HG02798 (cell line): ENCODE measurements at regions not wholly inside any gene's neighbourhood (a gene's known extent, or its start where the extent isn't known, plus 50 kb on each side); places are given as distances from the start of the nearest gene placed in this dataset.

Experiments used
- ATAC-seq: cut with Tn5 transposase; IDR thresholded peaks from one replicate; pipeline ENCODE4 v1.9.1; 2021; ENCODE audit warnings: mild to moderate bottlenecking; ENCODE audit not compliant: unreplicated experiment, poor library complexity

DNA sequence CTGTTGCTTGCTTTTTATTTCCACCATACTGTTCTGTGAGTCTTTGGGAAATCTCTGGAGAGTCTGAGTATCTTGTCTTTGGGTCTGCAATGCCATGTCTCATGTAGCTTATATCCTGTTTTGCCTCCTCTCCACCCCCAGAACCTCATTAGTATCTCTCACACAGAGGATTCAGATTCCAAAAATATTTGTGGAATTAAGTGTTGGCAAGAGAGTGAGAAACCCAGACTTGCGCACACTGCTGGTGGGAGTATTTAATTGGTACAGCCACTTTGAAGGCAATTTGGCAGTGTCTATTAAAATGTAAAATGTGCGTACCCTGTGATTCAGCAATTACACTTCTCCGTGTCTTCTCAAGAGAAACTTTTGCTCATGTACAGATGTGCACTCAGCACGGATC lies 68.6 kb downstream of the ZNF621 start:
- no peak for ATAC-seq

DNA sequence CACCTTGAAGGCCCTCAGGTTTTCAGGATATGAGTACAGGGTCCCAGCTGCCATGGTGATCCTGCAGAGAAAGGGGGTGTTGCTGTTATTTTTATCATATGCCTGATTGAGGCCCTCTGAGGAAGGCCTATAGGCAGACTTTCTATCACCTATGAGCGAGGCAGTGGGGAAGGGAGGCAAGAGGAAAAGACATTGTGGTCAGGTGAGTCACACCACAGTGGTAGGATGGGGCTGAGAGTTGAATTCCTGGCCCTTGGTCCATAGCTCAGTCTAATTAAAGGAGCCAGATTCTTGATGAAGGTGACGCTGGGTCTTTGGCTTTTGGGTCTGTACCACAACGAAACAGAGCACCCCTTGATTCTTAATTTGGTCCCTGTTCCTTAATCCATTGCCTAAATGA lies 72.7 kb downstream of the ZNF621 start:
- ATAC-seq: no peak

DNA sequence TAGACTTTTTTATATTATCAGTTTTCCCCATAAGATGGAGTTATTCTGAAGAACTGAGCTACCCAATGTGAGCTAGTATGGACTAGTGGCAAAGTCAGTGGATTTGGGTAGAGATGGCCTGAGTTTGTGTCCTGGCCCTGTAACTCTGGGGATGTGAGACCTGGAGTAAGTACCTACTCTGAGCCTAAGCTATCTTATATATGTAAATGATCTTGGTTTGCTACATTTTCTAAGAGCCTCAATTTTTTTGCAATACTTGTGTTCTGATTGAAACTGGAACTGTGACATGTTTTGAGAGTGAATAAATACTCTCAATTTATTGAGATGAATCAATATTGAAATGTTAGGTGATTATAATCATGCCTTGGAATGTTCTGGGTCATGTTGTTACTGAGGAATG lies 73.6 kb downstream of the ZNF621 start:
- ATAC-seq: no peak

DNA sequence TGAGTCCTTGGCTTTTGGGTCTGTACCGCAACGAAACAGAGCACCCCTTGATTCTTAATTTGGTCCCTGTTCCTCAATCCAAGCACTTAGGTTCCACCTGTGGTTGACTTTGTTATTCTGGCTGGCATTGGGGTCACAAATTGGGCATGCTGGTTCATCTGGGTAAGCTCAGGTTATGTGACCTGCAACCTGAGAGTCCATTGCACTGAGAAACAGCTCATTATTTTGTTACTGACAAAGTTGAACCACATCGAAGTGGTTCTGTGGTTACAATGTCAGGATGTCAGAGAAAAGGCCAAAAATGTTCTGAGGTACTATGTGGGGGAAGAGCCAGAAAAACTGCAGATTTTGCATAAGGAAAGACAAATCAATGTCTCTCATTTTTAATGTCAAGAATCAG lies 74.2 kb downstream of the ZNF621 start:
- no peak for ATAC-seq

DNA sequence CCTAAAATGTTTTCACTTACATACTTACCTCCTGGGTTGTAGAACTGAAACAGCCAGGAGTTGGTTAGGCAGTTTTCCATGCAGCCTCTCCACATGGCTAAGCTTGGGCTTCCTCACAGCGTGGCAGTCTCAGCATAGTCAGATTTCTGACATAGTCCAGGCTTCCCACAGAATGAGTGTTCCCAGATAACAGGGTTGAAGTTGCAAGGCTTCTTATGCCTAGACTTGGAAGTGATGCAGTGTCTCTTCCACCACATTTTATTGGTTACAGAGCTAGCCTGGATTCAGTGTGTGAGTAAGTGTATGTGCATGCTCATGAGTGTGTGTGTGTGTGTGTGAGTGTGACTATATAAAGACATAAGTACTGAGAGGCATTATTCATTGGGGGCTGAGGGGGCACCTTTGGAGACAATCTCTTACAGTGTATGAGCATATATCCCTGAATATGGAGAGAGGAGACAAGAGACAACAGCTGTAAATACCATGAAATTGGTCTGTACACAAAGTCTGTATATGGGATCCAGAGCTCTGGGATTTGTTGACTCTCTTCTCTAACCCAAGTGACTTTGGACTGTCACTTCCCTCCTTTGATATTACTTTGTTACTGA lies 78.1 kb downstream of the ZNF621 start:
- no peak for ATAC-seq

DNA sequence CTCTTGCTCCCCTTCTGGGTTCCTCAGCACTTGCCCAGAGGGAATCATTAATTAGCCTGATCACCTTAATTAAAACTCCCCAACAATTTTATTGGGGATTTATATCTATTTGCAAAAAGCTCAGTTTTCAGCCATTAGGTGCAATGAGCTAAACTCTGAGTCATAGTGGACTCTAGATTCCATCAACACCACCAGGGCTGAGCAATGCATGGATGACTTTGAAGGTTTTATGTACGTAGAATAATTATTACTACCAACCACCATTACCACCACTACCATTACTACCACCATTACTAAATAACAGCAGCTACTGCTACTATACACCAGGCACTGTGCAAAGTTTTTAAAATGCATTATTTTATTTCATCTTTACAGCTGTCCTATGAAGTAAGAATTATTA lies 81.2 kb downstream of the ZNF621 start:
- no peak for ATAC-seq

DNA sequence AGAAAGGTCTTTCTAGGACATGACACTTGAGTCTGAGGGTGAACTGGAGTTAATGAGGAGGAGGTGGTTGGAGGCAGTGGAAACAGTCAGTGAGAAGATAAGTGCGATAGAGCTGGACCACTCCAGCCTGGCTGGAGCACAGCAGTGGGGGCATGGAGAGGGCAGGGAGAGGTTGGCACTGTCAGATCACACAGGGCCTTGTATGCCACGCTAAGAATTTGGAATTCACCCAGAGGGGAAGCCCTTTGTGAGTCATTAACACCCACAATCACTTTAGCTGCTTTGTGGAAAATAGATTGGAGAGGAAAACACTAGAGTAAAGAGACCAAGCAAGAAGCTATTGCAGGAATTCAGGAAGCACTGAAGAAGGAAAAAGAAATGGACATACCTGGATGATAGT lies 83.3 kb downstream of the ZNF621 start:
- no peak for ATAC-seq

DNA sequence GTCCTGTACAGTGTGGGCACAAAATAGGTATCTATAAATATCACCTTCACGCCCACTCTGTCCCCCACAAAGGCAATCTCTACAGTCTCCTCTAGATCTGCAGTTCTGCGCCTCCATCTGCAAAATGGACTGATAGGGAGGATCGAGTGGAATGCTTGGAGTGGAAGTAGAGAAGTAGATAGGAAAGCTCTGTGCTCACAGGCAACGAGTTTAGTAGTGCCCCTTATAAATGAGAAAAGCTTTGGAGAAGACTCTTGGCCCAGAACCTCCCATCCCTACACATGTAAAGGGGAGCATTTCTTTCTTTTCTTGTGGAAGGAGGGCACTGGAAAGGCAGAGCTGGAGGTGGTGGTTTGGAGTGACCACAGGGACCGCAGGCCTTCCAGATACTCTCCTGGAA lies 88.5 kb downstream of the ZNF621 start:
- ATAC-seq: no peak

DNA sequence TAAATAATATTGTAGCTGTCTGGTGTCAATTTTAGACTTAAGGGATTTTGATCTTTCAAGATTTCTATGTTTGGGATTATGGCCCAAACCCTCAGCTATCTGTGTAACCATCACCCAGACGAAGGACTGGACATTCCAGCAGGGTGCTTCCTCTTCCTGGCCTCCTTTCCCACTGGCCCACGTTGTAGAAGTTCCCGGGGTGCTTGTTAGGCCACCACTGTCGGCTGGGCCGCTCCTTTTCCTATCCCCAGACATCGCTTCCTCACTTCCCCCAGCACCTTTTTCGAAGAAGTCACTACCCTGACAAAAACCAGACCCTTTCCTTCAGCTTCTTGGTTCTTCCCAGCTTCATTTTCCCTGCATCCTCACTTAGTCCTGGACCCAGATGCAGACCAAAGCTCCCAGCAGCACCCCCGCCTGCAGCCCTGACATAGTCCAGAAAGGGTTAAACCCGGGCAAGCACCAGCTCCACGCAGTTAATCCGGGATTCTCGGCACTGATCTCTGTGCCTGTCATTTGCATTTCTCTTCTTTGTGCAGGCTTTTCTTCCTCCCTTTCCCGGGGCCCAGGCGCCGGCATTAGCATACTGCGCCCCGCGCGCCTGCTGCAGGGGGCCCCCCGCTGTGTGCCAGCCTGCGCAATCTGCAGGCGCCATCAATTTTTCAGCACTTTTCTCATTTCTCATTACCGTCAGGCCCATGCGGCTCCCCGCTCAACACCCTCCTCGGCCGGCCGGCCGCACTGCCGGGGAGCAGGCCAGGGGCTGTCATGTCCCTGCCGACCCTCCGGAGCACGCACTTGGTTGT lies 90.6 kb downstream of the ZNF621 start:
- no peak for ATAC-seq

DNA sequence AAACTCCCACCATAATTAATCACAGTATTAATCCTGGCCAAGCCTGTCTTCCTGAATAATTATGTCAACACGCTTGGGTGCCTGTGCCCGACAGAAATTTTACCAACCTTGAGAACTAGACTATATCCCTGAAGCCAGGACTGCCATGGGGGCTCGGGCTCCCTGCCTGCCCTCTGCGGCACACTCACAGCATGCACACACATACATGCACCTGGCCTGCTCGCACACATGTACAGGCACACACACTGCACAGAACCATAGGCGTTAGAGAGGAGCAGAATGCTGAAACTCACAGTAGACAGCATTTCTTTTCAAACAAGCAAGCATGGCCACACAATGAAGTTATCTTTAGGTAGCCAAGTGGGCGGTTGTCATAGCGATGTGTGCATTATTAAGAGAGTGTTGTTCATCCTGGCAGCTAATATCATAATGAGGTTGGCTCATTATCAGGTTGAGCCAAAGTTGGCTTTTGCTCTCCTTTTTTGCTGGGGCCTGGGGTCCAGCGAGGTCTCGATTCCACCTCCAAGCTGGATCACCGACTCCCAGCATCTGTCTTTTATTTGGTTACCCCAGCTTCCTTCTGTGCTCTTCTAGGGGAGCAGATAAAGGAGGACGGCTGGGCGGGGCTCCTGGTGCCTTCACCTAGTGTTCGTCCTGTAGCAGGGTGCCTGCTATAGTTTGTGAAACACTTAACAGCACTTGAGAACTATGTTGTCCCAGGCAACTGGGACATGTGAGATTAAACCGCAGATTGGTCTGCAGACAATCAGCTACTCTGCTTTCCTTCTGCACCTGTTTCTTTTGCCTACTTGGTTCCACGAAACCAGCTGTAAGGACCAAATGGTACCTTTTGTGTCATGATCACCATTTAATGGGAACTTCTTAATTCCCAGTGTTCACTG lies 91.4 kb downstream of the ZNF621 start:
- no peak for ATAC-seq

DNA sequence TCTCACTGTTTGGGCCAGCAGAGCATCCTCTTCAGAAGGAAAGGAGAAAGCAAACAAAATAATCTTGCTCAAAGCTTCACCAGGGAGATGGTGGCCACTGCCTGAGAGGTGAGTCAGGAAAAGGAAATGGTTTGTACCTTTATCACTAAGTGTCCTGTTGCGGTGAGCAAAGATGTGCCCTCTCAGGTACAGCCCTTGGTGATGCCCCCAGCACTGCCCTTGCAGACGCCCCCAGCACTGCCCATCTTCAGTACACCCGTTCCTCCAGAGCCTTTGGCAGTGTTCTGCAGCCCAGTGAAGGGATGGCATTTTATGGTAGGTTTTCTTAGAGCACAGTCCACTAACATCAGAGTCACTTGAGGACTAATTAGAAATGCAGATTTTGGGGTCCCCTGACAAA lies 92.3 kb downstream of the ZNF621 start:
- ATAC-seq: no peak

DNA sequence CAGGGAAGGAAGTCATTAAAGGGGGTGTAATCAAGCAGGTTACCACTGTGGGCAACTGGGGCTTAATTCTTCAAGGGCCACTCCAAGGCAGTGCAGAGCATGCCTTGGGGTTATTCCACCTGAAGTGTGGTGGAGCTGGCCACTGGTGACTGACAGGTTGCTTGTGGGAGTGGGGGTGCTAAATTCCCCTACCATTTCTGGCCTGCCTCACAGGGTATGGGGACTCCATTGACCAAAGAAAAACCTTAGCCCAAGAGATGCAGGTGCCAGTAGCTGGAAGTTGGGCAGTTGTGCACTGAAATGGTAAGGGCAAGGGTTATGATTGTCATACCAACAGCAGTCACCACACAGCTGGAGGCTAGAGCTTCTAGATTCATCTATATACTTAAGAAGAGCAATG lies 93.4 kb downstream of the ZNF621 start:
- no peak for ATAC-seq

DNA sequence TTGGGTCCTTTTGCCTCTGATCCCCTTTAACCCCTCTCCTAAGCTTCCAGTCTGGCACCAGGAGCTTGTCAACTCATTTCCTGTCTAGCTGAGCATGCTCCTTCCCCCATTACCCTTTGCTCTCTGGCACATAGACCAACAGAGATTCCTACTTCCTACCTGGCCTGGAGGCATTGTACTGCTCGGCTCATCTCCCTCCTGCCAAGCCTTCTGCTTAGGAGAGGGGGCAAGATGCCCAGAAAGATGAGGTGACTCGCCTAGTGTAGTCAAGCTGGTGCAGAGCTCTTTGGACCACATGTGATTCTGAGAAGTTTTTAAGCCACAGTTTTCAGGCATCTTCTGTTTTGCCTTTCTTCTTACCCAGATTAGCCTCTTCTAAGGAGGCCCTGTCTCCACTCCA lies 95.4 kb downstream of the ZNF621 start:
- ATAC-seq: no peak

DNA sequence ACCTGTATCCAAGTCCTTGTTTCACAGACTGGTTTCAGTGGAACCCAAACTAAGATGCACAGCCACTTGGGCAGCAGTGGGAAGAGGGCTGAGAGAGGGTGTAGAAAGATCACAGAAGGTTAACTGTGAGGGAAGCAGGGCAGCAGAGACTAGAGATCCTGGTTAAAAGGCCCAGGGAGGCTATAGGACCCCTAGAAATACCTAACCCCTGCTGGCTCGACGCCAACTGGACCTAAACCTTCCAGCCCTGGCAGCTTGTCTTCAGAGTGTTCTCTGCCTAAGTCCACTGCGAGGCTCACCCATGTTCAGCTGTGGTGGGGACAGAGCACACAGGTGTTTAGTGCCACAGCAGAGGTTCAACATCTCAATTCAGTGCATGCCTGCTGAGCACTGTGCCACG lies 96.5 kb downstream of the ZNF621 start:
- no peak for ATAC-seq

DNA sequence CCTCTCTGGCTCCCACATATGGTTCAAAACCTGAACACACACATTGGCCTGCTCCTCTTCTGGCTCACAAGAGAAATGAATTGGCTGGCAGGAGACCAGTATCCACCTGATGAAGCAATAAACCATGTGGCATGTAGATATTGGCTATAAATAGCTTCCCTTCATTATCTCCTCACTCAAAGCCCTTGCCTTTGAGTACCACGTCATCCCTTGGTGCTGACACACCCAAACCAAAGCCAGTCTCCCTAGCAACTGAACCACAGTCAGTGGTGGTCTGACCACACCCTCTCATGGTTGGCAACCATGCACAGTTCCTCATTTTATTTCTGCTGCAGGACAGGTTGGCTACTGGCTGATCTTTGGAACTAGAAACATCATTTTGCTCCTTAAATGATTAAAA lies 98.8 kb downstream of the ZNF621 start:
- ATAC-seq: peak; percentile 53

DNA sequence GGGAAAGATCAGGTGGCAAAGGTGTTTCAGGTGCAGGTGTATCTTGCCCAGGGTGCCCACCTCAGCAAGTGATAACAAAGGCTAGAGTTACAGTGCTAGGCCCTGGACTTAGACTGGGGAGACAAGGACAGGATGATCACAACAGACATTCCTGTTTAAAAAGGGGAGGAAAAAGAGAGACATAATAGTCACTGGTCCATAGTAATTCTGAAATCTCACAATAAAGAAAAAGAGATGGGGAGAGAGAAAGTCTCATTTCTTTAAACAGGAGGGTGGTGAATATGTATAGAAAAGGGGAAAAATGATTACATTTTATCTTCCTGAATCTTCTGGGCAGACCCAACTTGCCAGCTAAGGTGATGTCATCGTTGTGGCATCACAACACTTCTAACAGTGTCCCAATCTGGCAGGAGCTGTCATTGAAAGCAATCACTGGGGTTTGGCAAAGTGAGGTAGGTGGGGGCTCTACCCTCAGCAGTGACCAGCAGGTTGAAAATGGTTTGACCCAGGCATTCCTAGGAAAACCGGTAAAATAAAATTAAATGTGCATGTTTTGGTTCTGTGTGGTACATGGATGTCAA lies 99.5 kb downstream of the ZNF621 start:
- no peak for ATAC-seq

DNA sequence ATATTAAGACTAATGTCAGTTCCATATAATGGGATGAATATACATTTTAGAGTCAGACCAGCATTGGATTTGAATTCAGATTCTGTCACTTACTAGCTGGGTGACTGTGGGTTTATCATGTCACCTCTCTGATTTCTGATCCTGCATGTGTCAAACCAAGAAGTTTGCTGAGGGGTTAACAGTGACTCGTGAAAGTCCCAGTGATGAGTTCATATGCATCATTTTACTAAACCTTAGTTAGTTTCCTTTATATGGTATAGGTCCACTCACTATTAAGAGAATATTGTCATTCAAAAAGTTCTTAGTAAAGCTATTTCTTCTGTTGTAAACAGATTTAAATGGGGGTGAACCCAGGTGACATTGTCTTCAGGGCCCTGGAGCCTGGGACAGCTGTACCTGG lies 102.3 kb downstream of the ZNF621 start:
- no peak for ATAC-seq

DNA sequence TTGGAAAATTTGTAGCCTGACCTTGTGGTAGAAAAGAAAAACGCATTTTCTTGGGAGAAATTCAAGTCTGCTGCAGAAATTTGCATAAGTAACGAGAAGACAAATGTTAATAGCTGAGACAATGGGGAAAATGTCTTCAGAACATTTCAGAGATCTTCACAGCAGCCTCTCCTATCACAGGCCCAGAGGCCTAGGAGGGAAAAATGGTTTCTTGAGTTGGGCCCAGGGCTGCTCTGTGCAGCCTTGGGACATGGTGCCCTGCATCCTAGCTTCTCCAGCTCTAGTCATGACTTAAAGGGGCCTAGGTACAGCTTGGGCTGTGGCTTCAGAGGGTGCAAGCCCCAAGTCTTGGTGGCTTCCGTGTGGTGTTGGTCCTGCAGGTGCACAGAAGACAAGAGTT lies 104.2 kb downstream of the ZNF621 start:
- no peak for ATAC-seq

DNA sequence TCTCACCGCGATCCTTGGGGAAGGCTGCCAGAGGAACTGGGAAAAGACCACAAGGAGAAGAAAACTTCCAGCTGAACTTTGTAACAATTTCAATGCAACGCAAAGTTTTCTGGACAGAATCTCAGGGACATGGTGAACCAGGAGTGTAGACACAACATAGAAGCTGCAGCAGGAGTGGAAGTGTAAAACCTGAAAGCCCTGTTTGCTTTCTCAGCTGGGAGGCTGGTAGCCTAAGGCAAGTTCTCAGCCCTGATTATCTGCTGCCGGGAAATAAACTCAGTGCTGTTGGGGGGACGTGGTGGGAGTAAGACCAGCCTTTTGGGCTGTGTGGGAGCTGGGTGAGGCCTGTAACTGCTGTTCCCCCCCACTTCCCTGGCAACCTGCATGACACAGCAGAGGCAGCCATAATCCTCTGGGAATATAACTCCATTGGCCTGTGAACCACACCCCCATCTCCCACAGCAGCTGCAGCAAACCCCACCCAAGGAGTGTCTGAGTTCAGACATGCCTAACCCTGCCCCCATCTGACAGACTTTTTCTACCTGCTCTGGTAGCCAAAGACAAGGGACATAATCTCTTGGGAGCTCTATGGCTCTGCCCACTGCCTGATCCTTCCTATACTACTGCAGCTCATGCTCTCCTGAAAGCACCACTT lies 106.7 kb downstream of the ZNF621 start:
- ATAC-seq: no peak

DNA sequence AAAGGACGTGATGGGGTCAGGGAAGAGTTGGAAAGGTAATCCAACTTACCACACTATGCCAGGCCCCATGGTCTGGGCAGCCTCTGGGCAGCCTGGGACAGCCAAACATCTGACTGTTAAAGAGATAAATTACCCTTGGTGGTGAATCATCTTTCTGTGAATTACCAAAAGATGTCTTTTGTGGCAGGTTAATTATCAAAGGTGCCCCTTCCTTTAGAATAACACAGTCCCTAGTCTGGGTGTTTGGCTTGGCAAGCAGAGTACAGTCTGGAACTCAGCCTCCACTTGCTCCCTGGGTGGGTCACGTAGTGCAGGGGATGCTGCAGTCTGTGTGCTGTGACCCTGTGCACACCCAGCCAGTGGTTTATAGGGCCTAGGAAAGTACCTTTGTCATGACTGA lies 113.1 kb downstream of the ZNF621 start:
- ATAC-seq: no peak
